Right ventricle myocardium superior (tissue), 1 donor: ENCODE measurements at regions not wholly inside any gene's neighbourhood (a gene's known extent, or its start where the extent isn't known, plus 50 kb on each side); places are given as distances from the start of the nearest gene placed in this dataset.
A peak's percentile ranks its signal among the peaks of the same experiment; 100 is the strongest.

Source experiments
- ATAC-seq: fragments of 200-7000 bp; cut with Tn5 transposase; one replicate; pipeline ENCODE4 v1.9.1; 2020; ENCODE audit warnings: mild to moderate bottlenecking; ENCODE audit not compliant: poor library complexity
- DNase-seq: peaks from one replicate; pipeline ENCODE4 v3.0.0-alpha.2; 2020
- intact Hi-C: fragments of 100-400 bp; cut with DNase I; formaldehyde crosslinking; loops from one replicate; pipeline ENCODE4 v1.11.2; 2022
- donor health status: DM: no; HTN: yes; CAD: no; lungs with severe emphysema.

- no peak for ATAC-seq
- DNase-seq: no peak
- intact Hi-C loops: no loop called here
Measured at GRCh38 chr12:89089264-89089663, 263.0 kb downstream of the DUSP6 start.

DNA sequence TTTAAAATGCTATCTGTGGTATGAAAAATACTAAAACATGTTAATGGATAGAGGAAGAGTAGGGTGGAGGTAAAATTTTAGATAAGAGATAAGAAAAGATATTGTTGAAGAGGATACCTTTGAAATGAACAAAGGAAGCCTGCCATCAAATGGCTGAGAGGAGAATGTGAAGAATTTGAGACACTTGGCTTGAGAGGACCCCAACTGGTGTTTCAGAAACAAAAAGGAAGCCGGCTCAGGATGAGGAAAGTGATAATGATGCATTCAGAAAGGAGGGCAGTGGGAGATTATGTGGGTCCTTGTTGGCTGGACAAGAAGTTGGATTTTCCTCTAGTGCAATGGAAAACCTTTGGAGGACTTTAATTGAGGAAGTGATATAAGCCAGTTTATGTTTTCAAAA lies 264.4 kb downstream of the DUSP6 start:
- no peak for ATAC-seq
- intact Hi-C loops: no loop called here
- no peak for DNase-seq

- intact Hi-C loops: no loop called here
- ATAC-seq: no peak
Measured at GRCh38 chr12:89087149-89087825, 265.0 kb downstream of the DUSP6 start.

GRCh38 chr12:89085421-89085820 lies 266.9 kb downstream of the DUSP6 start:
- intact Hi-C loops: no loop called here
- DNase-seq (peak; percentile 45), ATAC-seq (peak; percentile 49)

More at GRCh38 chr12:89087149-89087825, 265.0 kb downstream of the DUSP6 start:
- DNase-seq: no peak

- intact Hi-C loops: no loop called here
- peak; percentile 71 for ATAC-seq
- DNase-seq: no peak
Measured at GRCh38 chr12:89084751-89085150, 267.6 kb downstream of the DUSP6 start.

GRCh38 chr12:89083491-89083890 lies 268.8 kb downstream of the DUSP6 start:
- intact Hi-C loops: no loop called here
- ATAC-seq (no peak), DNase-seq (no peak)

DNA sequence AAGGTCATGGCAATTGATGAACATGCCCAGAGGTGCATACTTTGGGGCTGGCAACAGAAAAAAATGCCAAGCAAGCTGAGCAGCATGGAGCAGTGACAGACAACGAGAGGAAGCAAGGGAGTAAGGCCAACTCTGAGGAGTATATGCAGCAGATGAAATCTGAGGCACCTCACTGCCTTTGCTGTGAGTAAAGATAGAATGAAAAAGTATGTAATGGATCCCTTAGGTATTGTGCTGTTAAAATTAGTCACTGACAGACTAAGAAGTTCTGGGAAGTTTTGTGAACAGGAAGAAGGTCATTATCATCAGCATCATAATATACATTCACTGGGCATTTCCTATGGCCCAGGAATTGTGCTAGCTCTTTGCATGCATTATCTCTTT lies 269.9 kb downstream of the DUSP6 start:
- DNase-seq (no peak), ATAC-seq (no peak)
- intact Hi-C loops: no loop called here

DNA sequence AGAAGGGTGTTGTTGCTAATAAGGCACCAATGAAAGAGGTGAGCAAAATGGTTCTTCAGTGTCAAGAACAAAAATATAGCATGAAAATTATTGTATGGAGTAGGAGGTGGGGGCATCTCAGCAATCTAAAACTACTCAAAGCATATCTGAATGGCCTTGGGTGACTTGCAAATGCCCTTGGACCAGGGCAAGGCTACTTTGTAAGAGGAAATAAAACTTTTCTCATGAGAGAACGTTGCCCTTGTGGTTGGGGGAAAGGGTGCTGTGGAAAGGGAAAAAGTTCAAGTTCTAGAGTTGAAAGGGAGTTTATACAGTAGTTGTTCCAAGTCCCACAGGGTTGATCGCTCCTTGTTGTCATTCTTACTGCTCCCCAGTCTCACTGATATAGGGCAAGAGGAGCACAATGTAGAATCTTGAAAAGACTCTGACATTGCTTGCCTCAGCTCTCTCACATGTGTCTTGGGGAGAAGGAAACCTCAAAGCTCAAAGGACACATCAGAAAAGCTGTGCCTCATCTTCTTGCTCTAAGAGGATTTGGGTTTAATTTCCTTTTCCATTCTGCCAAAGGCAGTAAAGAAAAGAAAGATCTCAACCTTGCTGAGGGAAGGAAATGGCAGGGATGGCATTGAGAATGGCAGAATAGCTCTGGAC lies 270.5 kb downstream of the DUSP6 start:
- DNase-seq (no peak), ATAC-seq (no peak)
- intact Hi-C loops: no loop called here

- no peak for DNase-seq
- ATAC-seq: no peak
- intact Hi-C loops: no loop called here
Measured at GRCh38 chr12:89080793-89081465, 271.4 kb downstream of the DUSP6 start.

GRCh38 chr12:89075880-89076540 lies 276.3 kb downstream of the DUSP6 start:
- DNase-seq: no peak
- ATAC-seq: no peak
- intact Hi-C loops: no loop called here

DNA sequence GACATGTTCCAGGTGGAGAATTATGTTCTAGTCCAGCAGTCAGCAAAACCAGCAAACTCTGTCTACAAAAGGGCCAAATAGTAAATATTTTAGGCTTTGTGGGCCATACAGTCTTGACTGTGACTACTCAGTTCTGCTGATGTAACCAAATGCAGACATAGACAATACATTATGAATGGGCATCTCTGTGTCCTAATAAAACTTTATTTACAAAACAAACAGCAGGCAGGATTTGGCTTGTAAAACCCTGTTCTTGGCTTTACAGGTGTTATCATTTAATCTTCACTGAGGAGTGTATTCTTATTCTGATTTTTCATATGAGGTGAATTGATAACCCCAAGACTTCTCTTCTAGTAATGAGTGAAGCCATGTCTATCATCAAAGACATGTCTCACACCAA lies 278.6 kb downstream of the DUSP6 start:
- DNase-seq (no peak), ATAC-seq (no peak)
- intact Hi-C loops: no loop called here

DNA sequence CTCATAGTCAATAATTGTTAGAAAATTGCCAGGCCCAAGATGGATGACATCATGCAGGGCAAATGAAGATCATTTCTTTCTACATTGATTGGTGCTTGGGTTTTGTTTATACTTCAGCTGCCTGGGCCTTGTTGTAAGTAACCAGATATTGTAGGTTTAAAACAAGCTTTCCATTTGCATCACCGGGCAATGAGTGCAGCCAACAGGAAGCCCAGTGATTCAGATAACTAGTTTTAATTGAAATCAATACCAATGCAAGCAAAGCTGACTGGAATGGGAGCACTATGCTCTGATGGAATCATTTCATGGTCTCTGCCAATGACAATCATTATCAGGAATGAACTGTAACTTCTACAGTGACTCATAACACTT lies 279.3 kb downstream of the DUSP6 start:
- ATAC-seq: no peak
- no peak for DNase-seq
- intact Hi-C loops: no loop called here

GRCh38 chr12:89072294-89073026 lies 279.8 kb downstream of the DUSP6 start:
- intact Hi-C loops: no loop called here
- DNase-seq (no peak), ATAC-seq (no peak)

GRCh38 chr12:89070603-89071002 lies 281.7 kb downstream of the DUSP6 start:
- no peak for DNase-seq
- no peak for ATAC-seq
- intact Hi-C loops: no loop called here

DNA sequence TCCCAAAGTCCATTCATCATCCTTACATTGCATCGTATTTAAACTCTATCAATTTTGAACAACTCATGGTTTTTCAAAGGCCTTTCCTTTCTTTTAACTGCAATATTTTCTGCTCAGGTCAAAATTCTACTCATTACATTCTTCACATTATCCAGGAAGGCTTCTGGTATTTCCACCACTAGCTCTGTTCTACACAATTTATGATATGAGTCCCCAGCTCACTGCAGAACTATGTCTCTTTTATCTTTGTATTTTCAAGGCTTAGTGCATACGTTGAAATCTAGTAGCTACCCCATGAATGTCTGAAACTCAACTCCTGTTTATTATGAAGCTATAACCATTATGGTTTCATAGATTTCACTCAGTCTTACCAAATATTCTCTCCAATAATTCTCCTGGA lies 282.9 kb downstream of the DUSP6 start:
- ATAC-seq (no peak), DNase-seq (no peak)
- intact Hi-C loops: no loop called here

- intact Hi-C loops: no loop called here
- ATAC-seq (no peak), DNase-seq (no peak)
Measured at GRCh38 chr12:89067421-89068187, 284.7 kb downstream of the DUSP6 start.

- intact Hi-C loops: no loop called here
- ATAC-seq (no peak), DNase-seq (no peak)
Measured at GRCh38 chr12:89064780-89065179, 287.5 kb downstream of the DUSP6 start.

GRCh38 chr12:89064151-89064550 lies 288.1 kb downstream of the DUSP6 start:
- DNase-seq (no peak), ATAC-seq (no peak)
- intact Hi-C loops: no loop called here
